ENCODE measurements at regions not wholly inside any gene's neighbourhood (a gene's known extent, or its start where the extent isn't known, plus 50 kb on each side); places are given as distances from the start of the nearest gene placed in this dataset.

DNA sequence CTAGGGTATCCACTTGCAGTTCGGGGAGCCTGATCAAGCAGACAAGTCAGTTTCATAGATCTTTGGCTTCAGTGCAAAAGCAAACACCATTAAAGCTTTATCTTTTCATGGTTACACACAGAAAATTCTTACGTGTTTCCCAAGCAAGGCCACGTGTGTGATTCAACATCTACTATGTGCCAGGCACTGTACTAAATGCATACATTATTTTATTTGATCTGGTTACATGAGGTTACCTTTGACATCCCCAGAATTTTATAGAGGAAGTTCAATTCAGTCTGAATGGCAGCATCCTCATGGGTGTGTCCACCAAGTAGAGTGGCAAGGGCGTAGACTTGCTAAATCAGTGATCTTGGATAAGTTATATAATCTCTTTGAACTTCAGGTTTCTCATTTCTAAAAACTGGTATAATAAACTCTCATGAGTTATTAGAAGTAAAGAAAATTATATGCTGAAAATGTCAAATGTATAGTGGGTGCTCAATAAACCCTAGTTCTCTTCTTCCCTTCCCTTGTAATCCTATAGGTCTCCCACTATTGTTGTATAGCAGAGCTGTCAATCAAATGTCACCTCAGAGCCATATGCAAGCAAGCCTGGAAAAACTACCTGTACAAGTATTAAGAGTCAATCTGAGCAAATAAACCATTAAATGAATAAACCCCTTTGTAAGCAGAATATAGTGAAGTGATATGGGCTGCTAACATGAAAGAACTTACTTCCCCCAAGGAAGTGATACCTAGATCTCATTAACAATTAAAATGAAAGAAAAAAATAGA lies 50.3 kb upstream of the TMX1 start:
- no peak for DNase-seq
- no peak overlapping the region for H3K27ac ChIP-seq
- H3K9me3 ChIP-seq: no peaks in the 10 kb centered on the region
- H3K36me3 ChIP-seq: no peaks in the 10 kb centered on the region
- no peak overlapping the region for H3K4me3 ChIP-seq
- intact Hi-C loops (cut with DNase I): no loop called here
- H3K27me3 ChIP-seq: no peaks in the 10 kb centered on the region
- H3K4me1 ChIP-seq: peaks cover 0 to 12% (median 11%) of the 10 kb centered on the region in 4 donors
- TF ChIP-seq POLR2AphosphoS5 (IDR thresholded peaks at IDR 0.05) (no peak), POLR2A (IDR thresholded peaks at IDR 0.05) (no peak), EP300 (IDR thresholded peaks at IDR 0.05) (no peak)
- TF ChIP-seq, protein P1, sequence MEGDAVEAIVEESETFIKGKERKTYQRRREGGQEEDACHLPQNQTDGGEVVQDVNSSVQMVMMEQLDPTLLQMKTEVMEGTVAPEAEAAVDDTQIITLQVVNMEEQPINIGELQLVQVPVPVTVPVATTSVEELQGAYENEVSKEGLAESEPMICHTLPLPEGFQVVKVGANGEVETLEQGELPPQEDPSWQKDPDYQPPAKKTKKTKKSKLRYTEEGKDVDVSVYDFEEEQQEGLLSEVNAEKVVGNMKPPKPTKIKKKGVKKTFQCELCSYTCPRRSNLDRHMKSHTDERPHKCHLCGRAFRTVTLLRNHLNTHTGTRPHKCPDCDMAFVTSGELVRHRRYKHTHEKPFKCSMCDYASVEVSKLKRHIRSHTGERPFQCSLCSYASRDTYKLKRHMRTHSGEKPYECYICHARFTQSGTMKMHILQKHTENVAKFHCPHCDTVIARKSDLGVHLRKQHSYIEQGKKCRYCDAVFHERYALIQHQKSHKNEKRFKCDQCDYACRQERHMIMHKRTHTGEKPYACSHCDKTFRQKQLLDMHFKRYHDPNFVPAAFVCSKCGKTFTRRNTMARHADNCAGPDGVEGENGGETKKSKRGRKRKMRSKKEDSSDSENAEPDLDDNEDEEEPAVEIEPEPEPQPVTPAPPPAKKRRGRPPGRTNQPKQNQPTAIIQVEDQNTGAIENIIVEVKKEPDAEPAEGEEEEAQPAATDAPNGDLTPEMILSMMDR (IDR thresholded peaks at IDR 0.05): no peak
- 39 to 67% methylated on average over 4 of the region's 4 CpGs for WGBS, 2 donors
